ENCODE measurements at regions not wholly inside any gene's neighbourhood (a gene's known extent, or its start where the extent isn't known, plus 50 kb on each side); places are given as distances from the start of the nearest gene placed in this dataset.

DNA sequence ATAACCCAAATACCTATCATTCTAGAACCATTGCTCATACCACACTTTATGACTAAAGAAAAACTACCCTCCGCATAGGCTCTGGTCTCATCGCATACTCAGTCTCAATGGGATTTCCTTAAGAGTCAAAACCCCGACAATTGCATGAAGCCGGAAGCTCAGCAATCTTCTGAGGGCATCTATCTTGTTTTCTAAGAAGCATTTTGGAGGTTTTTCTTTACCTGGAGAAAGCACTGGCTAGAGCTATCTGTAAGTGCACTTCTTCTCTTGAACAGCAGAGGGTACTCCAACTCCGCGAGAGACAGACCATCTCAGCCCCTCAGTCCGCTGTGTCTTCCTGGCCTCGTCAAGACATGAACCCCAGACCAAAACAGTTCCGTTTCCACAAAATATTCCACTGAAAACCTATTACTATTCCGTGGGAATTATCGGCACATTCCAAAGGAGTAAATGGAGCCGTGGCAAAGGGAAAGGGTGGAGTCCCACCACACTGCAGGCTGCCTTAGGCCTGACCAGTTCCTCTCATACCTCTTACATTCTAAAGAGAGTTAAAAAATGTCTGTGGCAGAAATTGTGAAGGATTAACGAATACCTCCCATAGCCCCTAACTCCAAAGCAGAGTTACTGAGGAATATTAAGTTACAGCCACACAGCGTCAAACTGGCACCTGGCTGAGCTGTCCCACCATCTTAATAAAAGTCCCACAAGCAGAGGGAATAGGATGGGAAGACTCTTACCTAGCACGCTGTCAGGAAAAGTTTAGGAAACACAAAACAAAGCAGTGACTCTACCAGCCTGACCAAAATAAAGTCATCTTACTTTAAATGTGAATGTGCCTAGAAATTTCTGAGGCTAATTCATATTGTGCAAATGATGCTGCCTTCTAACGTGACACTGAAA is 325.6 kb upstream of the VRK2 start:
- intact Hi-C loops (cut with DNase I): no loop called here

DNA sequence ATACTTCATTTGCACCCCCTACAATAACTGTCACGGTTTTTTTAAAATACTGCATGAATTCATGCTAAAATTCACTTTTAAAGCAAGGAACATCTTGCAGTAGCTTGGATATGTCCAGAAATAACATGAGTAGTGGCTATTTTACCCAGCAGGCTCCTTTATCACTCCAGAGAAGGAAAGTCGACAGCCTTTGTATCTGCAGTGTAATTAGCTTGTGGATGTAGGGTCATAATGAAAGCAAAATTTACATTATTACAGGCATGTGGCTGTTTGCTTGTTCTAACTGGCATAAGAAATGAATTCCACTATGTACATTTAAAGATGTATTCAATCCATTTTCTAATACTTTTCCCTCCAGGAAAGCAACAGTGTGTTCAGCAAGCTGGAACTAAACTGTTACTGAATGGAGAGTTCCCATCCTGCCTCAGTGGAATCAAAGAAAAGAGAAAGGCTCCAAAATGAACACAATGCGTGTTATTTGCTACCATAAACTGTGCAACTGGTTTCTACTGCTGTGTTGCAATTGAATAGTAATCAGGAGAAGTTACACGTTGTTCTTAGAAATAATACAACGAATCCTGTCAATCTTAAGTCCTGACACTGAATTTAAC is 321.2 kb upstream of the VRK2 start:
- intact Hi-C loops (cut with DNase I): no loop called here
- DNase-seq: no peak
- Histone ChIP-seq H3K27me3 (no peaks in the 10 kb centered on the region), H3K4me3 (no peak overlapping the region), H3K36me3 (no peaks in the 10 kb centered on the region), H3K4me1 (peaks cover 0 to 3% (median 0%) of the 10 kb centered on the region in 4 donors), H3K9me3 (no peaks in the 10 kb centered on the region), H3K27ac (no peak overlapping the region)
- TF ChIP-seq POLR2AphosphoS5 (IDR thresholded peaks at IDR 0.05) (no peak), POLR2A (IDR thresholded peaks at IDR 0.05) (no peak), EP300 (IDR thresholded peaks at IDR 0.05) (no peak)
- TF ChIP-seq, protein P1, sequence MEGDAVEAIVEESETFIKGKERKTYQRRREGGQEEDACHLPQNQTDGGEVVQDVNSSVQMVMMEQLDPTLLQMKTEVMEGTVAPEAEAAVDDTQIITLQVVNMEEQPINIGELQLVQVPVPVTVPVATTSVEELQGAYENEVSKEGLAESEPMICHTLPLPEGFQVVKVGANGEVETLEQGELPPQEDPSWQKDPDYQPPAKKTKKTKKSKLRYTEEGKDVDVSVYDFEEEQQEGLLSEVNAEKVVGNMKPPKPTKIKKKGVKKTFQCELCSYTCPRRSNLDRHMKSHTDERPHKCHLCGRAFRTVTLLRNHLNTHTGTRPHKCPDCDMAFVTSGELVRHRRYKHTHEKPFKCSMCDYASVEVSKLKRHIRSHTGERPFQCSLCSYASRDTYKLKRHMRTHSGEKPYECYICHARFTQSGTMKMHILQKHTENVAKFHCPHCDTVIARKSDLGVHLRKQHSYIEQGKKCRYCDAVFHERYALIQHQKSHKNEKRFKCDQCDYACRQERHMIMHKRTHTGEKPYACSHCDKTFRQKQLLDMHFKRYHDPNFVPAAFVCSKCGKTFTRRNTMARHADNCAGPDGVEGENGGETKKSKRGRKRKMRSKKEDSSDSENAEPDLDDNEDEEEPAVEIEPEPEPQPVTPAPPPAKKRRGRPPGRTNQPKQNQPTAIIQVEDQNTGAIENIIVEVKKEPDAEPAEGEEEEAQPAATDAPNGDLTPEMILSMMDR (IDR thresholded peaks at IDR 0.05): no peak
- 67 to 82% methylated on average over 5 of the region's 5 CpGs for WGBS, 2 donors

More for the DNA sequence above, 325.6 kb upstream of the VRK2 start:
- Histone ChIP-seq H3K27me3 (no peaks in the 10 kb centered on the region), H3K36me3 (no peaks in the 10 kb centered on the region), H3K9me3 (no peaks in the 10 kb centered on the region), H3K4me1 (peaks cover 0 to 3% (median 0%) of the 10 kb centered on the region in 4 donors), H3K4me3 (no peak overlapping the region), H3K27ac (no peak overlapping the region)
- TF ChIP-seq, protein P1 (IDR thresholded peaks at IDR 0.05): peak in 3 of 4 experiments; percentile 34 to 62 (median 35)
- no peak for TF ChIP-seq POLR2AphosphoS5 (IDR thresholded peaks at IDR 0.05)
- no peak for TF ChIP-seq EP300 (IDR thresholded peaks at IDR 0.05)
- DNase-seq: no peak
- 25 to 27% methylated on average over 16 of the region's 16 CpGs for WGBS, 2 donors

DNA sequence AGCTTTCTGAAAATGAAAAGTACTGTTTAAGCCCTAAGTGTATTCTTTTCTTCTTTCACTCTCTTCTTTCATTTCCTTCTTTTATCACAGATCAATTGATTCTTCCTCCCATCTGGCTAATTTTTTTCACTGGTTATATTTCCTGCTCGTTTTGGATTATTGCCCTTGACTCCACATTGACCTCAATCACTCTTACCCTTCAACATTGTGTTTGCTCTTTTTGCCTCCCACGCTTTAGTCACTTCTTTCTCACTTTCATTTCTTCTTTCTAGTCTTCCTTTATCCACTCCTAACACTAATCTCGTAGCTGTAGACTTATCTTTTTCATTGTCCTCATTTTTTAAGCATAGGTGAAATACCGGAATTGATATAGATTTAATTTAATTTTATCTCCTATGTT is 320.3 kb upstream of the VRK2 start:
- no peak overlapping the region for H3K27ac ChIP-seq
- no peaks in the 10 kb centered on the region for H3K9me3 ChIP-seq
- DNase-seq: no peak
- no peaks in the 10 kb centered on the region for H3K4me1 ChIP-seq
- TF ChIP-seq POLR2AphosphoS5 (IDR thresholded peaks at IDR 0.05) (no peak), POLR2A (IDR thresholded peaks at IDR 0.05) (no peak), EP300 (IDR thresholded peaks at IDR 0.05) (no peak)
- TF ChIP-seq, protein P1 (IDR thresholded peaks at IDR 0.05): no peak
- H3K4me3 ChIP-seq: no peak overlapping the region
- no peaks in the 10 kb centered on the region for H3K27me3 ChIP-seq
- WGBS, 2 donors: 55 to 65% methylated on average over 4 of the region's 4 CpGs
- no peaks in the 10 kb centered on the region for H3K36me3 ChIP-seq
- intact Hi-C loops (cut with DNase I): no loop called here

DNA sequence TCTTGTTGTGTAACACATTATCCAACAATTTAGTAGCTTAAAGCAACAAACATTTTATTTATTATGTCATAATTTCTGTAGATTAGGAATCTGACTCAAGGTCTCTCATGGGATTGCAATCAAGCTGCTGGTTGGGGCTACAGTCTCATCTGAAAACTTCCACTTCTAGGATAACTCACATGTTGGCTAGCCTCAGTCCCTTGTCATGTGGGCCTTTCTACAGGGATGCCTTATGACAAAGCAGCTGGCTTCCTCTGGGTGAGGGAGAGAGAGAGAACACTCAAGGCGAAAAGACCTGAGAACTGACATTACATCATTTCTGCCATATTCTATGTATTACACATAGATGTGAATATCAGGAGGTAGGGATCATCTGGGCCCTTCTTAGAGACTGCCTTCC is 317.9 kb upstream of the VRK2 start:
- no peaks in the 10 kb centered on the region for H3K27me3 ChIP-seq
- H3K36me3 ChIP-seq: no peaks in the 10 kb centered on the region
- no peaks in the 10 kb centered on the region for H3K4me1 ChIP-seq
- 85 to 96% methylated on average over 1 of the region's 1 CpG for WGBS, 2 donors
- DNase-seq: no peak
- intact Hi-C loops (cut with DNase I): no loop called here
- H3K9me3 ChIP-seq: no peaks in the 10 kb centered on the region
- no peak for TF ChIP-seq POLR2A (IDR thresholded peaks at IDR 0.05)
- TF ChIP-seq EP300 (IDR thresholded peaks at IDR 0.05): no peak
- TF ChIP-seq POLR2AphosphoS5 (IDR thresholded peaks at IDR 0.05): no peak
- TF ChIP-seq, protein P1 (IDR thresholded peaks at IDR 0.05): no peak
- H3K27ac ChIP-seq: no peak overlapping the region
- H3K4me3 ChIP-seq: no peak overlapping the region
